ENCODE measurements at regions not wholly inside any gene's neighbourhood (a gene's known extent, or its start where the extent isn't known, plus 50 kb on each side); places are given as distances from the start of the nearest gene placed in this dataset.

- H3K9me3 Mint-ChIP-seq = peaks cover 0 to 4% (median 0%) of the 10 kb centered on the region in 11 donors
- DNase-seq = no peak
Measured at GRCh38 chr5:5658226-5658625, 235.7 kb downstream of the ICE1 start.

GRCh38 chr5:5652181-5652580, 229.7 kb downstream of the ICE1 start:
- no peak overlapping the region for H3K4me3 Mint-ChIP-seq
- Histone ChIP-seq H3K9me3 (ENCODE audit: control insufficient read depth in 2 of 3, low read length in 3 of 3) (no peaks in the 10 kb centered on the region), H3K4me3 (ENCODE audit: low read length) (no peak overlapping the region), H3K27ac (ENCODE audit: low read depth, low read length) (no peak overlapping the region), H3K27me3 (ENCODE audit: control insufficient read depth in 2 of 2, insufficient read depth in 2 of 2, low read length in 2 of 2) (no peaks in the 10 kb centered on the region), H3K36me3 (ENCODE audit: control insufficient read depth in 2 of 3, insufficient read depth in 3 of 3, low read length in 3 of 3) (no peaks in the 10 kb centered on the region), H3K4me1 (ENCODE audit: control insufficient read depth in 2 of 2, insufficient read depth in 2 of 2, low read length in 2 of 2) (no peaks in the 10 kb centered on the region)
- ChIA-PET POLR2A (no interaction called here), CTCF (no interaction called here)
- peaks cover 0 to 9% (median 2%) of the 10 kb centered on the region in 11 donors for H3K9me3 Mint-ChIP-seq
- ATAC-seq (no peak), DNase-seq (no peak)
- intact Hi-C loops (cut with micrococcal nuclease) = no loop called here
- no peaks in the 10 kb centered on the region for H3K36me3 Mint-ChIP-seq
- H3K27me3 Mint-ChIP-seq = peaks cover 0 to 22% (median 17%) of the 10 kb centered on the region in 5 donors
- H3K4me1 Mint-ChIP-seq = no peaks in the 10 kb centered on the region
- no peak overlapping the region for H3K27ac Mint-ChIP-seq

More at GRCh38 chr5:5658226-5658625, 235.7 kb downstream of the ICE1 start:
- H3K36me3 ChIP-seq (ENCODE audit: control insufficient read depth in 2 of 3, insufficient read depth in 3 of 3, low read length in 3 of 3) = no peaks in the 10 kb centered on the region
- H3K27ac ChIP-seq (ENCODE audit: low read depth, low read length) = no peak overlapping the region
- ChIA-PET CTCF (no interaction called here), POLR2A (no interaction called here)
- H3K9me3 ChIP-seq (ENCODE audit: control insufficient read depth in 2 of 3, low read length in 3 of 3) = no peaks in the 10 kb centered on the region
- no peak overlapping the region for H3K4me3 ChIP-seq (ENCODE audit: low read length)
- intact Hi-C loops (cut with micrococcal nuclease) = no loop called here
- H3K27ac Mint-ChIP-seq = no peak overlapping the region
- no peaks in the 10 kb centered on the region for H3K27me3 ChIP-seq (ENCODE audit: control insufficient read depth in 2 of 2, insufficient read depth in 2 of 2, low read length in 2 of 2)
- no peaks in the 10 kb centered on the region for H3K36me3 Mint-ChIP-seq
- no peak overlapping the region for H3K4me3 Mint-ChIP-seq
- no peaks in the 10 kb centered on the region for H3K4me1 Mint-ChIP-seq
- ATAC-seq = no peak
- H3K27me3 Mint-ChIP-seq = peaks cover 2 to 46% (median 23%) of the 10 kb centered on the region in 5 donors
- no peaks in the 10 kb centered on the region for H3K4me1 ChIP-seq (ENCODE audit: control insufficient read depth in 2 of 2, insufficient read depth in 2 of 2, low read length in 2 of 2)

DNA sequence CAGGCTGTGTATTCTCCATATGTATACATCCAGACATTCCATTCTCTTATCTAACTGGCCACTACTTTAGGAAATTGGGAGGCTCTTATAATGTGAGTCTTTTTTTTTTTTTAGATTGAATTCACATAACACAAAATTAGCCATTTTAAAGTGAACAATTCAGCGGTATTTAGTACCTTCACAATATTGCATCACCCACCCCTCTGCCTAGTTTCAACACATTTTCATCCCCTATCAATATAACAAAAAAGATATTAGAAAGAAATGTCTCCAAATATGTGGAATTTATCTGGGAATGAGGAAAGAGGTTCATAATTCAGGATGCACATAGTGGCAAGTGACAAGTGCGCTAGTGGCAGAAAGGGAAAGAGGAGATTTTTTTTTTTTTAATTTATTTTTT, 228.5 kb downstream of the ICE1 start:
- no peaks in the 10 kb centered on the region for H3K36me3 Mint-ChIP-seq
- H3K9me3 Mint-ChIP-seq = peaks cover 0 to 9% (median 2%) of the 10 kb centered on the region in 11 donors
- H3K4me1 Mint-ChIP-seq = no peaks in the 10 kb centered on the region
- H3K9me3 ChIP-seq (ENCODE audit: control insufficient read depth in 2 of 3, low read length in 3 of 3) = no peaks in the 10 kb centered on the region
- intact Hi-C loops (cut with micrococcal nuclease) = no loop called here
- peaks cover 0 to 12% (median 9%) of the 10 kb centered on the region in 5 donors for H3K27me3 Mint-ChIP-seq
- no peak overlapping the region for H3K4me3 Mint-ChIP-seq
- CTCF ChIA-PET = no interaction called here
- H3K4me3 ChIP-seq (ENCODE audit: low read length) = no peak overlapping the region
- no peak for ATAC-seq
- POLR2A ChIA-PET = no interaction called here
- H3K27ac ChIP-seq (ENCODE audit: low read depth, low read length) = no peak overlapping the region
- no peak for DNase-seq
- no peaks in the 10 kb centered on the region for H3K27me3 ChIP-seq (ENCODE audit: control insufficient read depth in 2 of 2, insufficient read depth in 2 of 2, low read length in 2 of 2)
- no peaks in the 10 kb centered on the region for H3K4me1 ChIP-seq (ENCODE audit: control insufficient read depth in 2 of 2, insufficient read depth in 2 of 2, low read length in 2 of 2)
- no peaks in the 10 kb centered on the region for H3K36me3 ChIP-seq (ENCODE audit: control insufficient read depth in 2 of 3, insufficient read depth in 3 of 3, low read length in 3 of 3)
- H3K27ac Mint-ChIP-seq = no peak overlapping the region

GRCh38 chr5:5650242-5650641, 227.8 kb downstream of the ICE1 start:
- Mint-ChIP-seq H3K36me3 (no peaks in the 10 kb centered on the region), H3K27ac (no peak overlapping the region), H3K27me3 (peaks cover 0 to 9% (median 5%) of the 10 kb centered on the region in 5 donors), H3K4me3 (no peak overlapping the region), H3K4me1 (no peaks in the 10 kb centered on the region), H3K9me3 (peaks cover 0 to 9% (median 1%) of the 10 kb centered on the region in 11 donors)
- H3K4me1 ChIP-seq (ENCODE audit: control insufficient read depth in 2 of 2, insufficient read depth in 2 of 2, low read length in 2 of 2) = no peaks in the 10 kb centered on the region
- no peak for ATAC-seq
- no peaks in the 10 kb centered on the region for H3K9me3 ChIP-seq (ENCODE audit: control insufficient read depth in 2 of 3, low read length in 3 of 3)
- intact Hi-C loops (cut with micrococcal nuclease) = no loop called here
- no peaks in the 10 kb centered on the region for H3K36me3 ChIP-seq (ENCODE audit: control insufficient read depth in 2 of 3, insufficient read depth in 3 of 3, low read length in 3 of 3)
- POLR2A ChIA-PET = no interaction called here
- H3K4me3 ChIP-seq (ENCODE audit: low read length) = no peak overlapping the region
- H3K27ac ChIP-seq (ENCODE audit: low read depth, low read length) = no peak overlapping the region
- CTCF ChIA-PET = no interaction called here
- H3K27me3 ChIP-seq (ENCODE audit: control insufficient read depth in 2 of 2, insufficient read depth in 2 of 2, low read length in 2 of 2) = no peaks in the 10 kb centered on the region
- DNase-seq = no peak

- Histone ChIP-seq H3K27ac (ENCODE audit: low read depth, low read length) (no peak overlapping the region), H3K4me1 (ENCODE audit: control insufficient read depth in 2 of 2, insufficient read depth in 2 of 2, low read length in 2 of 2) (no peaks in the 10 kb centered on the region), H3K27me3 (ENCODE audit: control insufficient read depth in 2 of 2, insufficient read depth in 2 of 2, low read length in 2 of 2) (no peaks in the 10 kb centered on the region), H3K36me3 (ENCODE audit: control insufficient read depth in 2 of 3, insufficient read depth in 3 of 3, low read length in 3 of 3) (no peaks in the 10 kb centered on the region), H3K4me3 (ENCODE audit: low read length) (no peak overlapping the region), H3K9me3 (ENCODE audit: control insufficient read depth in 2 of 3, low read length in 3 of 3) (no peaks in the 10 kb centered on the region)
- no peaks in the 10 kb centered on the region for H3K4me1 Mint-ChIP-seq
- H3K27ac Mint-ChIP-seq = no peak overlapping the region
- peaks cover 0 to 9% (median 1%) of the 10 kb centered on the region in 11 donors for H3K9me3 Mint-ChIP-seq
- H3K4me3 Mint-ChIP-seq = no peak overlapping the region
- intact Hi-C loops (cut with micrococcal nuclease) = no loop called here
- ATAC-seq (no peak), DNase-seq (no peak)
- peaks cover 0 to 9% (median 4%) of the 10 kb centered on the region in 5 donors for H3K27me3 Mint-ChIP-seq
- no peaks in the 10 kb centered on the region for H3K36me3 Mint-ChIP-seq
- POLR2A ChIA-PET = no interaction called here
- CTCF ChIA-PET = no interaction called here
Measured at GRCh38 chr5:5649641-5650040, 227.2 kb downstream of the ICE1 start.

- no peaks in the 10 kb centered on the region for H3K9me3 ChIP-seq (ENCODE audit: control insufficient read depth in 2 of 3, low read length in 3 of 3)
- no peaks in the 10 kb centered on the region for H3K4me1 ChIP-seq (ENCODE audit: control insufficient read depth in 2 of 2, insufficient read depth in 2 of 2, low read length in 2 of 2)
- no peak overlapping the region for H3K4me3 Mint-ChIP-seq
- no peak overlapping the region for H3K4me3 ChIP-seq (ENCODE audit: low read length)
- no peak overlapping the region for H3K27ac ChIP-seq (ENCODE audit: low read depth, low read length)
- H3K27ac Mint-ChIP-seq = no peak overlapping the region
- H3K36me3 ChIP-seq (ENCODE audit: control insufficient read depth in 2 of 3, insufficient read depth in 3 of 3, low read length in 3 of 3) = no peaks in the 10 kb centered on the region
- intact Hi-C loops (cut with micrococcal nuclease) = no loop called here
- ChIA-PET CTCF (no interaction called here), POLR2A (no interaction called here)
- H3K27me3 ChIP-seq (ENCODE audit: control insufficient read depth in 2 of 2, insufficient read depth in 2 of 2, low read length in 2 of 2) = no peaks in the 10 kb centered on the region
- no peak for DNase-seq
- peaks cover 0 to 5% (median 1%) of the 10 kb centered on the region in 11 donors for H3K9me3 Mint-ChIP-seq
- no peaks in the 10 kb centered on the region for H3K4me1 Mint-ChIP-seq
- H3K27me3 Mint-ChIP-seq = peaks cover 0 to 6% (median 4%) of the 10 kb centered on the region in 5 donors
- H3K36me3 Mint-ChIP-seq = no peaks in the 10 kb centered on the region
- ATAC-seq = no peak
Measured at GRCh38 chr5:5648694-5649093, 226.2 kb downstream of the ICE1 start.

DNA sequence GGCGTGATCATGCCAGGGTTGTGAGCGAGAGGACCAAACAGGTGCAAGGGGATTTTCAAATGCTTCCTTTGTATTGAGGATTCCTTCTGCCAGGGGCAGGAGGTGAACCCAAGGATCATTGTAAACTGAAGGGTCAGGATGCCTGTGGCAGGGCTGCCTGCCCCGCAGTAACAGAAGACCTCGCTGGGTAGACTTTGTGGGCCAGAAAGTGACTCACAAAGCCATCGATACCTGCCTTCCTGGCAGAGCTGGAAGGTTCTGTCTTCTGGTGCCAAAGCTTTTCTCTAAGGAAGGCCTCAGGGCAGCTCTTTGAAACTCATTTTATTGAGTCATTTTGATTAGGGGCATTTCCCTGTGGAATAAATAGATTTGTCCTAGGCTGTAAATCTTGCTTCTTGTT, 223.4 kb downstream of the ICE1 start:
- no peaks in the 10 kb centered on the region for H3K9me3 ChIP-seq (ENCODE audit: control insufficient read depth in 2 of 3, low read length in 3 of 3)
- intact Hi-C loops (cut with micrococcal nuclease) = no loop called here
- Mint-ChIP-seq H3K36me3 (no peaks in the 10 kb centered on the region), H3K27ac (no peak overlapping the region), H3K9me3 (peaks cover 0 to 5% (median 0%) of the 10 kb centered on the region in 11 donors), H3K27me3 (peaks cover 0 to 13% (median 7%) of the 10 kb centered on the region in 5 donors), H3K4me3 (no peak overlapping the region), H3K4me1 (no peaks in the 10 kb centered on the region)
- ATAC-seq = no peak
- H3K36me3 ChIP-seq (ENCODE audit: control insufficient read depth in 2 of 3, insufficient read depth in 3 of 3, low read length in 3 of 3) = no peaks in the 10 kb centered on the region
- no peaks in the 10 kb centered on the region for H3K4me1 ChIP-seq (ENCODE audit: control insufficient read depth in 2 of 2, insufficient read depth in 2 of 2, low read length in 2 of 2)
- H3K27me3 ChIP-seq (ENCODE audit: control insufficient read depth in 2 of 2, insufficient read depth in 2 of 2, low read length in 2 of 2) = no peaks in the 10 kb centered on the region
- POLR2A ChIA-PET = no interaction called here
- H3K27ac ChIP-seq (ENCODE audit: low read depth, low read length) = no peak overlapping the region
- no peak overlapping the region for H3K4me3 ChIP-seq (ENCODE audit: low read length)
- CTCF ChIA-PET = no interaction called here
- DNase-seq = no peak

All from naive thymus-derived CD4-positive, alpha-beta T cell (primary cell).